Fibroblast of gingiva (primary cell): ENCODE measurements at regions not wholly inside any gene's neighbourhood (a gene's known extent, or its start where the extent isn't known, plus 50 kb on each side); places are given as distances from the start of the nearest gene placed in this dataset.
"Not testable (repeated sequence)": the region's sequence is repeated elsewhere in the genome, so short reads cannot be mapped to it uniquely, and the experiment has no call there.

Experiments used
- DNase-seq: peaks from one replicate; pipeline ENCODE4 v3.0.0-alpha.2; 2011; ENCODE audit warnings: low read depth

DNA sequence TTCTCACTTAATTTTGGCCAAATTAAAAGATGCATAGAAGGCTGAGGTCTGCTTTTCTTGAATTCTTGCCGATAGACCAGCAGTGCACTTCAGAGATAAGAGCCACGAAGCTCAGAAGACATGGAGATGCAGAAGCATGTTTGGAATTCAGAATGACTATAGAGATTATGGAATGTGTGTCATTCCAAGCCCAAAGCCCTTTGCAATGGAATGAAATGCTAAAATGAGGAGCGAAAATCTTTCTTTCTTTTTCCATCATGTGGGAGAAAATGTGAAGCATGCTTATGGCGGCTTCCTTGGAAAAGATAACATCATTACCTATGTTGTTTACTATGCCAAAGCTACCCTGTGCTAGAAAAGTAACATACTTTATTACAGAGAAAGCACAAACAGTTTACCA is 257.0 kb upstream of the RNF32 start:
- DNase-seq: no peak

DNA sequence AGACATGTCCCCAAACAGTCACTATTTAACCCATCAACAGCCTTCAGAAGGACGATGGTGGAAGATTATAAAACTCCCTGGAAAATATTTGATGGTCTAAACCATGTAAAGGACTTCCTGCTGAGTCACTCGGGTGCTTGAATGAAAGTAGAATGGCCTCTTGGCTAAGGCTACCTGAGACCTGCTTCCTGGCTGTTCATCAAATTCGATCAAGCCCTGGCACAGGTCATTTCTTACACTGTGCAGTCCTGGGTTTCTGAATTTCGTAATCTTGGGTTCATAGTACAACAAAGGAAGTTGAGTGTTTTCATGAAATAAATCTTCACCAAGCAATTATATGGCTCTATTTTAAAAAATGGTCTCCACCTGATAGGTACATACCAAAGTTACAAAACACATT is 260.3 kb upstream of the RNF32 start:
- DNase-seq: no peak

DNA sequence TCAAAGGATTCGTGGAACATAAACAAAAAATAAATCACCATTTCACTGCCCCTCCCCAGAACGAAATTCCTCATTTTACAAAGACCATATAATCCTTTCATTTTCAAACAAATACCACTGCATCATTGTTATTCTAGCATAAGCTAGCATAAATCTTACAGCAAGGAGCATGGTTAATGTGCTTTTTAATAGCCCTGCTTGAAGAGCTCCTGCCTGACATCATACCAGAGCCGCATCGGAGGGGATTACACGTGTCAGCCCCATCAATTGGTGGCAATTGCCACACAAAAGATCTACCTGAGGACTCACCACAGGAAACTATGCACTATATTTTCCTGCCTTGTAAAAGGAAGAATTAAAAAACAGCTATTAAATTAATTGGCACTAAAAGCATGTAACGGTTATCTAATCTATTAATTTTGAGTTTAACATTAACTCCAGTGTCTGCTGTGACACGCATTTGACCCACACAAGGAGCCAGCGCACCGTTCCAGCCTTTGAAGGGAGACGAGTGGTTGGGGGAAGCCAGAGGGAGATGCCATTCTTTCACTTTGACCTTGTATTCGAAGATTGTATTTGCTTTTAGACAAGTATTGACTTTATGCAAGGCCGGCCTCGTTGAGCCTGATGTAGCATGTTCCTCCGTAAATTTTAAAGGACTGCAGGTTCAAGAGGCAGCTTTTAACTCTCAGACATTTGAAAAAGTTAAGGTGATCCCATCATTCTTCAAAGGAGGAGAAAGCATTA is 261.1 kb upstream of the RNF32 start:
- no peak for DNase-seq

GRCh38 chr7:156378806-156379205 is 261.8 kb upstream of the RNF32 start:
- no peak for DNase-seq

DNA sequence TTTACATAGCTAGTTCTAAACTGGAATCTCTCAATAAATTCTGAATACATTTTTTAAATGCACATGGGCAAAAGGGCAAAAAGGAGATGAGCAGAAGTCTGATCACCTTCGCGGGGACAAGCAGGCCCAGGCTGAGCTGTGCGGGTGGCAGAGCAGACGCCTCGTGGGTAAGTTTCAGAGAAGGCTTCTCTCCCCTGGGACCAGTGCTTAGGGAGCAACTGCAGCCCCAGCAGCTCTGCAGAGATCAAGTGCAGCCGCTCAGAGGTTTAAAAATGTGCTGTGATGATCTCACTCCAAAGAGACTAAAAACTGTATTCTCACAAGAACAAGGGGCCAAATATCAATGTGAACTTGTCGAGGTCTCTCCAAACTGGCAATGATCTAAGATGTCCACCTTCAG is 264.3 kb upstream of the RNF32 start:
- DNase-seq: no peak

GRCh38 chr7:156374335-156374734 is 266.2 kb upstream of the RNF32 start:
- no peak for DNase-seq

DNA sequence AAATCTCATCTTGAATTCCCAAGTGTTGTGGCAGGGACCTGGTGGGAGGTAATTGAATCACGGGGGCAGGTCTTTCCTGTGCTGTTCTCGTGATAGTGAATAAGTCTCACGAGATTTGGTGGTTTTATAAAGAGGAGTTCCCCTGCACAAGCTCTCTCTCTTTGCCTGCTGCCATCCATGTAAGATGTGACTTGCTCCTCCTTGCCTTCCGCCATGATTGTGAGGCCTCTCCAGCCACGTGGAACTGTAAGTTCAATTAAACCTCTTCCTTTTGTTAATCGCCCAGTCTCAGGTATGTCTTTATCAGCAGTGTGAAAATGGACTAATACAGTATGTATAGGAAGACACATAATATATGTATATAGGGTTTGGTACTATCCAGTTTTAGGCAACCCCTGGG is 270.6 kb upstream of the RNF32 start:
- not testable (repeated sequence) for DNase-seq

GRCh38 chr7:156368053-156368843 is 272.3 kb upstream of the RNF32 start:
- no peak for DNase-seq

DNA sequence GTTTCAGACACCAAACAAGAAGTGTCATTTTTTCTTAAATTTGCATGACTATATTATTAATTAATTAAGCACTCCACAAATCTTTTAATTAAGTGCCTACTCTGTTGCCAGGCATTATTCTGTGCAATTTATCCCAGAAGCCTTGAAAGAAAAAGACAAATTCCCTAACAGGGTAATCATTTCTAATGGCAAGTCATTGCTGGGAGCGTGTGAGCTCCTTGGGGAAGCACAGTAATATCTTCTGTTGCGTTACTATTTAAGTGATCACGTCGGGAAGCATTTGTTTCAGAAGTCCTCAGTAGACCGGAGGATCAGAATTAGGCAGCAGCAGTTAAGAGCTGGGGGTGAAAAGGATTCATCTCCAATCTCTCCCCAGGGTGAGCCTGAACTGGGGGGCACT is 276.8 kb upstream of the RNF32 start:
- no peak for DNase-seq

GRCh38 chr7:156360835-156361234 is 279.7 kb upstream of the RNF32 start:
- DNase-seq: no peak

DNA sequence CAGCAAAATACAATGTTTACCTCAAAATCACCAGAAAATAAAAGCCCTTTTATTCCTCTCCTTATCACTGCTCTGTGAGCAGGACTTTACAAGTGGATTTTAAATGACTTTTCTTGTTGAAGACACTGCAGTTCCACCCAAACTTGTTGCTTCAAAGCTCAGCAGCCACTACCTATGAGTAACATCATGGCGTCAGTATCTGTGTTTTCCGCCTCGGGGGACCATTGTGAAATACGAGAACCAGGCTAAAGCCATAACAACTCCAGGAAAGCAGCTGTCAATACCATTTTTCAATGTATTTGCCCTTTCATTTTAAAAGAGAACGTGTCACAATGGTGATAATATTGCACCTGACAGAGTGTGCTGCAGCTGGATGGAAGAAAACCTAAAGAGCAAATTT is 284.0 kb upstream of the RNF32 start:
- DNase-seq: no peak

GRCh38 chr7:156353352-156353751 is 287.2 kb upstream of the RNF32 start:
- no peak for DNase-seq

DNA sequence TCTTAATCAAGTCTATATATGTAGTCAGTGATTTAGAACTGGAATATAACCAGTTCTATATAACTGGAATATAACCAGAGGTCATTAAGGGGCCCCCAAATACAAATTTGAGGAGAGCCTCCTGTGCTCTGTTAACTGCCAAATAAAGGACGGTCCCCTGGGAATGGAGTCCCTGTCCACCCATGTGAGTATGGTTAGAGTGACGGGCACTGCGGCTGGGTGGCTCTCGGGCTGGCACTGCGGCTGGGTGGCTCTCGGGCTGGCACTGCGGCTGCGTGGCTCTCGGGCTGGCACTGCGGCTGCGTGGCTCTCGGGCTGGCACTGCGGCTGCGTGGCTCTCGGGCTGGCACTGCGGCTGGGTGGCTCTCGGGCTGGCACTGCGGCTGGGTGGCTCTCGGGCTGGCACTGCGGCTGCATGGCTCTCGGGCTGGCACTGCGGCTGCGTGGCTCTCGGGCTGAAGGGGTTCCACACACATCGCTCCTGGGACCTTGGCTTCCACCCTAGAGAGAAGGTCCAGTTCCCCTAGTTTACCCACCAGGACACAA is 292.8 kb upstream of the RNF32 start:
- not testable (repeated sequence) for DNase-seq

DNA sequence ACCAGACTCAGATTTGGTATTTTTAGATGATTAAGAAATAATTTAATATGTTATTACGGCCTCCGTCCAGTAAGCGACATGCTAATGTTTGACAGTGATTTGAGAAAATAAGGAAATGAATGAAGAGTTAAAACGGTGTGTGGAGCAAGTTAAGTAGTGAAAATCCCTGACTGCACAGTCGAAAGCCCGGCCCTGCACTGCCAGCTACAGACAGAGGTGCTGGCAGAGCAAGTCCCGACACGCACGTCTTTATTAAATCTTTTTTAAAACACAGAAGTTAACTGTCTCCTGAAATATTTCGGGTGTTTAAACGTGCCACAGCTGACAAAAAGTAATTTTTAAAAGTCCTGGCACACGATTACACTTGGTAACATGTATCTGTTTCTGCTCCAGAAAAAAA is 293.4 kb upstream of the RNF32 start:
- no peak for DNase-seq

DNA sequence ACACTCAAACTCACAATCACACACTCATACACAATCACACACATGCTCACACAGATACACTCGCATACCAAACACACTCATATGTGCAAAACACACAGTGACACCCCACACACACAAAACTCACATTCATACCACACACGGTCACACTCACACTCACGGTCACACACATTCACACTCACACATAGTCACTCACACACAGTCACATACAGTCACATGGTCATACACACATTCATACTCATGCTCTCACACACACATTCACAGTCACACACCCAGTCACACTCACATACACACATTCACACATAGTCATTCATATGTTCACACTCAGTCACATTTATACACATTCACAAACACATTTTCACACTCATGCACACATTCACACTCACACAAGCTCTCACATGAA is 296.0 kb upstream of the RNF32 start:
- DNase-seq: no peak

GRCh38 chr7:156334636-156335035 is 305.9 kb upstream of the RNF32 start:
- DNase-seq: no peak

DNA sequence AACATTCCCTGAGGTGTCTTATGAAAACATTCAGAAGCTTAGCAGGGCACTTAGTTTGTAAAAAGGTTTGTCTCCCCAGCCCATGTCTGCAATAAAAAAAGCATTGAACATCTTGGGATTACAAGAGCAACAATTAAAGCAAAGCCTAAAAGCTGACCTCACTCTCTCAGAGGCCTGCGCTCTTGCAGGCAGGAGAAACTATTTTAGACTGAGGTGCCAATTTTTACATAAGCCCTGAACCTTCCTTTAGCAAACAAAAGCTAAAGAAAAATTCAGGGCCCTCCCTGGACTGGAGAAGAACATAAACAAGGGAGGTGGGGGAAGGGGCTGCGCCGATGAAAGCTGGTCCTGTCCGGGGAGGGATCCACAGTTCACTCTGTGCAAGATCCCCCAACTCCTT is 312.7 kb upstream of the RNF32 start:
- DNase-seq: no peak

DNA sequence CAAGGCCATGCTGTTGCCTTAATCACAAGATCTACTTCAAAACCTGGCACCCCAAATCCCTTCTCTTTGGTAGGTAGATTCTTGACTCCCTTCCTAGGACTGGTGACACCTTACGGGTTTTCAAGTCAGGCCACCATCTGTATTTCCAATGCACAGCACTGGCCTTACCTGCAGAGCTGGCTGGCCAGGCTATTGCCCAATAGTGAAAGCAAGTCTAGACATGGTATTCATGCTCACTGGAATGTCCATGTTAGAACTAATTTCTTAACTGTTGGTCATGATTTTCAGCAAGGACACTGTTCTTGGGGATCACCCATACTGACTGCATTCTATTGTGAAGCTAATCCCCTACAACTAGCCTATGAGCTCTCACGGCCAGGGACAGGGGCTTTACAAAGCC is 313.1 kb upstream of the RNF32 start:
- no peak for DNase-seq

DNA sequence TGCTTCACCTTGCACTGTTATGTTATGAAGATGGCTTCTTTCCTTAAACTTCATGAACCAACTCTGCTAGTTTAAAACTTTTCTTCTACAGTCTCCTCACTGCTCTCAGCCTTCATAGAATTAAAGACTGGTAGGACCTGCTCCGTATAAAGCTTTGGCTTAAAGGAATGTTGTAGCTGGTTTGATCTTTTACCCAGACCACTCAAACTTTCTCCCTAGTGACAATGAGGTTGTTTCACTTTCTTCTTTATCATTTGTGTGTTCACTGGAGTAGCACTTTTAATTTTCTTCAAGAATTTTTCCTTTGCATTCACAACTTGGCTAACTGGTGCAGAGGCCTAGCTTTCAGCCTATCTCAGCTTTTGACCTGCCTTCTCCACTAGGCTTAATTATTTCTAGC is 316.4 kb upstream of the RNF32 start:
- DNase-seq: no peak

DNA sequence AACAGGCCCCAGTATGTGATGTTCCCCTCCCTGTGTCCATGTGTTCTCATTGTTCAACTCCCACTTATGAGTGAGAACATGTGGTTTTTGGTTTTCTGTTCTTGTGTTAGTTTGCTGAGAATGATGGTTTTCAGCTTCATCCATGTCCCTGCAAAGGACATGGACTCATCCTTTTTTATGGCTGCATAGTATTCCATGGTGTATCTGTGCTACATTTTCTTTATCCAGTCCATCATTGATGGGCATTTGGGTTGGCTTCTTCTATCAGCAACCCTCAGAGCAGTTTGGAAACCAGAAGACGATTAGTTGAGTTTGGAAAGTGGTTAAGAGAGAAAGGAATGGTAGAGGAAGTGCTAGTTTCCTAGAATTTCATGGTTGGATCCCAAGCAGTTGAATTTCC is 319.1 kb upstream of the RNF32 start:
- DNase-seq: not testable (repeated sequence)

GRCh38 chr7:156318926-156319325 is 321.6 kb upstream of the RNF32 start:
- DNase-seq: no peak

DNA sequence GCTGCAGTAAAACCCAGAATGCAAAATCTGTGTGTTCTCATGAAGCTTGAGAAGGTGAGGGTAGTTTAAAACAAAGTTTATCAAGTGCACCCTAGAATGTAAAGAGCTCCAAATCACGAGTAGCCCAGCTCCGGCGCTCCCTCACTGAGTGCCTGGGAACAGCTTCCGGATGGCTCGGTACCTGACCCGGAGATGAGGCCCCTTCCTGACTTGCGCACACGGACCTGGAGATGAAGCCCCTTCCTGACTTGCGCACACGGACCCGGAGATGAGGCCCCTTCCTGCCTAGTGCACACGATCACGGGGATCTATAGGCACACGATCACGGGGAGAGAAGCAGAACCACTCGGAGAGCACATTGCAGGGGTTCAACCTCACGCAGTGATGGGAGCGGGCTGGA is 322.1 kb upstream of the RNF32 start:
- DNase-seq: no peak

DNA sequence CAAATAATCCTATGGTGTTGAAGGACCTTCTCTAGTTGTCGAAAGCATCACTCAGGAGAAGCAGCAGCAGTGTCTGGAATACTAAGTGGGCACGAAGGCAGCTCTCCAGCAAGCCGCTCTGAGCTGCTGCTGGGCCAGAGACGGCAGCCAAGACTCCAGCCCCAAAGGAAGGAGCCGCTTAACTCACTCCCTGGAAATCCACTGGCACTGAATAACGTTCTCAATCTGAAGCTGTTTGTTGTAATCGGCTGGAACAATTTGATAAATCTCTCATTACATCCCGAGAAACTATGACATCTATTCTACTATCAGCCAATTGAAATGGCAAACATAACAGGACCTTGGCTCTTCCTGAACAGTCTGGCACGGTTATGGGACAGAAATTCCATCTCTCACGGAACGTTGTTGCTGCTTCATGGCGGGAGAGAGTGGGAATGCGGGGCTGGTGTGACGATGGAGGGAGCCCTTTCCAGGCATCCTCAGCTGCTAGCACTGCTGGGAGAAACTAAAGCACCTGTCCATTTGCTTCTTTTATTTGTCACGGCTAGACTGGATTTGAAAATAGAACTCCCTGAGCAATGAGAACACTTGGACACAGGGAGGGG is 331.5 kb upstream of the RNF32 start:
- no peak for DNase-seq
